ENCODE measurements at regions not wholly inside any gene's neighbourhood (a gene's known extent, or its start where the extent isn't known, plus 50 kb on each side); places are given as distances from the start of the nearest gene placed in this dataset.

DNA sequence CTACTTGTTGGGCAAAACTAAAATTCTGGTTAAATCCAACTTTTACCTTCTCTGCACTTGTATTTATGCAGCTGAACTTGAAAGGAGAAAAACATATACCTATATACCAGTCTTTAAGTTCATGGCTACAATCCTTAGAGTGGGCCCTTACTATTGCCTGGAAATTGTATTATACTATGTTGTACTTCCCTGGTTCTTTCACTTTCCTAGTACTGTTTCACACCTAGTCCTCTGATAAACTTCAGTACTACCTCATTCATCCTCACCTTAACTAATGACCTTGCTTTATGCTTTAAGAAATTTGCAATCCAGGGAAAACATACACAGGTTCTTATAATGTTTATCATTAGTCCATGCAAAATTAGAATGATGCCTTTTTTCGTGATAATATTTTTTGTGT lies 103.8 kb downstream of the HAUS1 start:
- TF ChIP-seq, protein P1, sequence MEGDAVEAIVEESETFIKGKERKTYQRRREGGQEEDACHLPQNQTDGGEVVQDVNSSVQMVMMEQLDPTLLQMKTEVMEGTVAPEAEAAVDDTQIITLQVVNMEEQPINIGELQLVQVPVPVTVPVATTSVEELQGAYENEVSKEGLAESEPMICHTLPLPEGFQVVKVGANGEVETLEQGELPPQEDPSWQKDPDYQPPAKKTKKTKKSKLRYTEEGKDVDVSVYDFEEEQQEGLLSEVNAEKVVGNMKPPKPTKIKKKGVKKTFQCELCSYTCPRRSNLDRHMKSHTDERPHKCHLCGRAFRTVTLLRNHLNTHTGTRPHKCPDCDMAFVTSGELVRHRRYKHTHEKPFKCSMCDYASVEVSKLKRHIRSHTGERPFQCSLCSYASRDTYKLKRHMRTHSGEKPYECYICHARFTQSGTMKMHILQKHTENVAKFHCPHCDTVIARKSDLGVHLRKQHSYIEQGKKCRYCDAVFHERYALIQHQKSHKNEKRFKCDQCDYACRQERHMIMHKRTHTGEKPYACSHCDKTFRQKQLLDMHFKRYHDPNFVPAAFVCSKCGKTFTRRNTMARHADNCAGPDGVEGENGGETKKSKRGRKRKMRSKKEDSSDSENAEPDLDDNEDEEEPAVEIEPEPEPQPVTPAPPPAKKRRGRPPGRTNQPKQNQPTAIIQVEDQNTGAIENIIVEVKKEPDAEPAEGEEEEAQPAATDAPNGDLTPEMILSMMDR (IDR thresholded peaks at IDR 0.05): no peak
- no peak for TF ChIP-seq POLR2A (IDR thresholded peaks at IDR 0.05)
- no peak for TF ChIP-seq POLR2AphosphoS5 (IDR thresholded peaks at IDR 0.05)
